OCI-LY7 (cell line): ENCODE measurements at regions not wholly inside any gene's neighbourhood (a gene's known extent, or its start where the extent isn't known, plus 50 kb on each side); places are given as distances from the start of the nearest gene placed in this dataset.

Source experiments
- EZH2phosphoT487 ChIP-seq: fragments of 200-600 bp; sonication (generic); IDR thresholded peaks from 2 replicates; pipeline ENCODE4 v1.6.1; 2018; ENCODE audit warnings: low read depth, borderline replicate concordance, mild to moderate bottlenecking, mixed run types, antibody characterized with exemption, low read length, moderate library complexity, mixed read lengths
- TF ChIP-seq, protein P1 (sequence below): fragments of 200-600 bp; sonication (generic); conservative IDR thresholded peaks from 2 replicates; pipeline ENCODE4 v1.5.1; 2014; ENCODE audit warnings: mild to moderate bottlenecking, antibody characterized with exemption, low read length, moderate library complexity, mixed read lengths

DNA sequence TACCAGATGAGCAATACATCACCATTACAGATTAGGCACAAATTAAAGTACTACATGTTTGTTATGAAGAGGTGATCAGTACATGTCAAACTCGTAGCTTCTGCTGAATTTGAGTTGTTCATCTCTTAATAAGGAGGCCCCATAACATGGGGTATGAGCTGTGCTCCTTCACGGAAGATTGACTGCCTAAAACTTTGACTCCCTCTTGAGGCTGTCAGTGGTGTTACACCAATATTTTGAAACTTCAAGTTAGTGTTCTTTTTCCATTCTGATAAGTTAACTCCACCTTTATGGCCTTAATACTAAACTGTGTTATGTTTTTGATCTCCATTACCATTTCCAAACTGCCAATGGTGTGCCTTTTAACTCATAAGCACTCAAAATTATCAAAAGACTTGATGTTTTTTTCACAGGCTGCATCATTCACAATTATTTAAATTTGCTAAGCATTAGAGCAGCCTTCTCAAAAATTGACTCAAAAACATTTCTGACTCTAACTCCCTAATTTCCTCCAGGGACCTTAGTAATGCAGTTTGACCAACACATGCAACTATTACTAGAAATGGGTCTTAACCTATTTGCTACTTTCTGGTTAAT is 1591.5 kb downstream of the PCDH9 start:
- TF ChIP-seq, protein P1, sequence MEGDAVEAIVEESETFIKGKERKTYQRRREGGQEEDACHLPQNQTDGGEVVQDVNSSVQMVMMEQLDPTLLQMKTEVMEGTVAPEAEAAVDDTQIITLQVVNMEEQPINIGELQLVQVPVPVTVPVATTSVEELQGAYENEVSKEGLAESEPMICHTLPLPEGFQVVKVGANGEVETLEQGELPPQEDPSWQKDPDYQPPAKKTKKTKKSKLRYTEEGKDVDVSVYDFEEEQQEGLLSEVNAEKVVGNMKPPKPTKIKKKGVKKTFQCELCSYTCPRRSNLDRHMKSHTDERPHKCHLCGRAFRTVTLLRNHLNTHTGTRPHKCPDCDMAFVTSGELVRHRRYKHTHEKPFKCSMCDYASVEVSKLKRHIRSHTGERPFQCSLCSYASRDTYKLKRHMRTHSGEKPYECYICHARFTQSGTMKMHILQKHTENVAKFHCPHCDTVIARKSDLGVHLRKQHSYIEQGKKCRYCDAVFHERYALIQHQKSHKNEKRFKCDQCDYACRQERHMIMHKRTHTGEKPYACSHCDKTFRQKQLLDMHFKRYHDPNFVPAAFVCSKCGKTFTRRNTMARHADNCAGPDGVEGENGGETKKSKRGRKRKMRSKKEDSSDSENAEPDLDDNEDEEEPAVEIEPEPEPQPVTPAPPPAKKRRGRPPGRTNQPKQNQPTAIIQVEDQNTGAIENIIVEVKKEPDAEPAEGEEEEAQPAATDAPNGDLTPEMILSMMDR: peak; percentile 79
- no peak for TF ChIP-seq EZH2phosphoT487
